ENCODE measurements at regions not wholly inside any gene's neighbourhood (a gene's known extent, or its start where the extent isn't known, plus 50 kb on each side); places are given as distances from the start of the nearest gene placed in this dataset.

DNA sequence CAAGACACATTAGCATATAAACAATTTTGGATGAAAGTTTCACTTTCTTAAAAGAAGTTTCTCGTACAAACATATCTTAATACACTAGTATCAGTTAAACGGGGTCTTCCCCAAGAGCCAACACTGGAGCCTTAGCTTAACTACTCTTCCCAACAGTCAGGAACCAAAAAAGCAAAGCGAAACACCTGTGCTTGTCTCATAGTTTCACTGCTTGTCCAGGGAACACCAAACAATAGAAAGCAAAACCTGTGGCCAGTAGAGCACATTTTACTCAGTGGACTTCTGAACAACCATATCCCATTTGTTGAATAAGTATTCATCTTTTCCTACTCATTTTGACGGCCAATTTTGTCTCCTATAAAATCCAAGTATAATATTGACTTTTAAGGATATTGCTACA, 391.4 kb downstream of the ELAVL2 start:
- in situ Hi-C loops (cut with HindIII; ENCODE audit: low pct_unique_long_range_greater_than_20kb, low sequenced_read_pairs), result no loop called here

DNA sequence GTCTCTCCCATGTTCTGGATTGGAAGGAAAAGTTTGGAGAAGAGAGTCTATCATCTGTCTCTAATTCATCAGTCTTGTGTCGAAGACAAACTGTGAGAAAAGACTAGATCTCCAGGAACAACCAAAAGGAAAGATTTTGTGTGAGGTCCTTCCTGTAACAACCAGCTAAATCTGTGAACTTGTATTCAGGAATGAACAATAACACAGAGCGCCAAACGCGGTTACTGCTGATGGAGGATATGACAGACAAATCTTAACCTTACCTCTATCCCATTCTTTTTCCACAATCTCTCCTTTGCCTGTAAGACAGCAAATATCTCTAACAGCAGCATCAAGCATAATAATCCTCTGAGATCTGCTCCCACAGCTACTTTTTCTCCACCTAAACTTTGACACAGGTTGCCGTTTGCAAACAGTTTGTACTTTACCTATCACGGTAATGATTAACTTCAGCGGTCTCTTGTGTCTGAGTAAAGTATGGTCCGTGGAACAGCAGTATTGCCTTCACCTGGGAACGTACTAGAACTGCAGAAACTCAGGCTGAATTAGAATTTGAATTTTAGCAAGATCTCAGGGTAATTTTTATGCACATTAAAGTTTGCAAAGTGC, 387.6 kb downstream of the ELAVL2 start:
- DNase-seq (ENCODE audit: low read depth), result no peak
- in situ Hi-C loops (cut with HindIII; ENCODE audit: low pct_unique_long_range_greater_than_20kb, low sequenced_read_pairs), result no loop called here

More for the DNA sequence above, 391.4 kb downstream of the ELAVL2 start:
- no peak for DNase-seq (ENCODE audit: low read depth)

DNA sequence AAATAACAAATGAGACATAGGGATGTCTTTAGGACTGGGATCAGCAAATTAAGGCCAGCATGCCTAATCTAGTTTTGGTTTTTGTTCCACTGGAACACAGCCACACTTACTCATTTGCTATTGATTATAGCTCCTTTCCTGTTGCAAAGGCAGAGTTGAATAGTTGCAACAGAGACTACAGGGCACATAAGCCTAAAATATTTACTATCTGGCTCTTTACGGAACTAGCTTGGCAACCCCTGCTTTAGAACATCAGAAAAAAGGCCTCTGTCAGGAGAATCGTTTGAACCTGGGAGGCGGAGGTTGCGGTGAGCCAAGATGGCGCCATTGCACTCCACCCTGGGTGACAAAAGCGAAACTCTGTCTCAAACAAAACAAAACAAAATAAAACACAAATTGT, 384.8 kb downstream of the ELAVL2 start:
- DNase-seq (ENCODE audit: low read depth), result no peak
- in situ Hi-C loops (cut with HindIII; ENCODE audit: low pct_unique_long_range_greater_than_20kb, low sequenced_read_pairs), result no loop called here

DNA sequence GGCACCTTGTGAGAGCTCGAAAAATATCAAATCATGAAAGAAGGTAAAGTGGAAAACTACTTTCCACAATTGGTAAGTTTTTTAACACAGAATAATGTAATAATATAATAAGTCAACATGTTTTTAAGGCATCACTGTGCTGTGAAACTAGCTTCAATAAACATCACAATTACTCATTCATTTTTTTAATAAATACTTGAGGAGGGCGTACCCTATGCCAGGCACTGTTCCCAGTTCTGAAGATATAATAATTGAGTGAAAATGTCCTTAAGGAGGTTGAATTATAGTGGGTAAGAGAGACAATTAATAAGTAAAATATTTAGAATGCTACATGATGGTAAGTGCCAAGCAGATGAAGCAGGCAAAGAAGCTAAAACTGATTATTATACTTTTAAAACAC, 381.4 kb downstream of the ELAVL2 start:
- no peak for DNase-seq (ENCODE audit: low read depth)
- in situ Hi-C loops (cut with HindIII; ENCODE audit: low pct_unique_long_range_greater_than_20kb, low sequenced_read_pairs), result no loop called here

DNA sequence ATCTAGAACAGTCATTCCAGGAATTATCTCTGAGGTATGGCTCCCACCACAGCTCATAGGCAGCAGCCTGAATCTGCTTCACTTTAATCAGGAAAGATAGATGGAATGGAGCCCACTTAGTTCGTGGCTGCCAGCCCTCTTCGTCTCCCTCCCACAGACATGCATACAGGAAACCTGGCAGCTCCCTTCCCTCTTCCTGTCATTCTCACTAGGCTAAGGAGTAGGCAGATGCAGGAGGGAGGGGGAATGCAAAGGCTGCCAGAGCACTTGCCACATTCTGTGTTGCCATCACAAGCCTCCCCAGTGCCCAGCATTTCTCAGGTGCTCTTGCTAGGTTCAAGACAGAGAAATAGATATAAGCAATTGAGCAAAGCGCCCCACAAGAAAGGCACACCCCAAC, 378.9 kb downstream of the ELAVL2 start:
- in situ Hi-C loops (cut with HindIII; ENCODE audit: low pct_unique_long_range_greater_than_20kb, low sequenced_read_pairs), result no loop called here
- no peak for DNase-seq (ENCODE audit: low read depth)

DNA sequence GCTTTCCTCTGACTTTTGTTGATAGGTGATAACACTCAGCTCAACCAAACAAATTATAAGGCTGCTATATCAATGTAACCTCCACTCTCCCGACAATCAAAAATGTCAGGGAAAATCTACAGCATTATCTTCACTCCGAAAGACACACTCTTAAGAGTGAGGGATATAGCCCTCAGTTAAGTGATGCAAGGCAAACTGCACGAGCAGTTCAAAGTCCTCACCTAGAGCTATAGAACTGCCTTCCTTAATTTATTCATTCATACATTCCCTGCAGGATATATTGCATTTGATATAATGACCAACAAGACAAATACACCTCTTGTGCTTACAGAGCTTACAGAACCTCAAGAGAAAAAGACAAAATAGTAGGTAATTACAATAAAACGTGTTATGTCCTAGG, 378.1 kb downstream of the ELAVL2 start:
- in situ Hi-C loops (cut with HindIII; ENCODE audit: low pct_unique_long_range_greater_than_20kb, low sequenced_read_pairs), result no loop called here
- DNase-seq (ENCODE audit: low read depth), result no peak

DNA sequence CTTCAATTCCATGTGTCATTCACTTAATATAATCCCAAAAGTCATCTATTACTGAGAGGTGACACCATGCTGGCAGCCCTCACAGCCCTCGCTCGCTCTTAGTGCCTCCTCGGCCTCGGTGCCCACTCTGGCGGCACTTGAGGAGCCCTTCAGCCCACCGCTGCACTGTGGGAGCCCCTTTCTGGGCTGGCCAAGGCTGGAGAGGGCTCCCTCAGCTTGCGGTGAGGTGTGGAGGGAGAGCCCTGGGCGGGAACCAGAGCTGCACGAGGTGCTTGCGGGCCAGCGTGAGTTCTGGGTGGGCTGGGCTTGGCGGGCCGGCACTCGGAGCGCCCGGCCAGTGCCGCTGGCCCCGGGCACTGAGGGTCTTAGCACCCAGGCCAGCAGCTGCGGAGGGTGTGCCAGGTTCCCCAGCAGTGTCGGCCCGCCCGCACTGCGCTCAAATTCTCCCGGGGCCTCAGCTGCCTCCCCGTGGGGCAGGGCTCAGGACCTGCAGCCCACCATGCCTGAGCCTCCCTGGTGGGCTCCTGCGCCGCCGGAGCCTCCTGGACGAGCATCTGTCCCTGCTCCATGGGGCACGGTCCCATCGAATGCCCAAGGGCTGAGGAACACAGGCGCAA, 374.1 kb downstream of the ELAVL2 start:
- in situ Hi-C loops (cut with HindIII; ENCODE audit: low pct_unique_long_range_greater_than_20kb, low sequenced_read_pairs), result no loop called here
- DNase-seq (ENCODE audit: low read depth), result no peak

DNA sequence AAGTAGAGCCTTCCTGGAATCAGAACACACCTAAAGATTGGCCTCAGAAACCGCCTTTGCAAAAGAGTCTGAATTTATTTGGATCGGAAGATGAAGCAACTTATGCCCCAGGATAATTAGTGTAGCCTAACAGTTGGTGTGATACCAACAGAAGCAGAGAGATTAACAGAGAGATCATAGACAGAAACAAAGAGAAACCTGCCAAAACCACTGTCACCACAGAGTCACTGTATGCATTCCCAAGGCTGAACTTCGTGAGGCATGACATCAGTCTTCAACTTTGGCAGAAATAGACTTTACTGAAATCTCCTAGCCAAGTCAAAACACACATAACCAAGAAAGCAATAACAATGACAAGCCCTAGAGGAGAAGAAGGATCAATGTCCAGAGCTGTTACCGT, 361.8 kb downstream of the ELAVL2 start:
- DNase-seq (ENCODE audit: low read depth), result no peak
- in situ Hi-C loops (cut with HindIII; ENCODE audit: low pct_unique_long_range_greater_than_20kb, low sequenced_read_pairs), result no loop called here

DNA sequence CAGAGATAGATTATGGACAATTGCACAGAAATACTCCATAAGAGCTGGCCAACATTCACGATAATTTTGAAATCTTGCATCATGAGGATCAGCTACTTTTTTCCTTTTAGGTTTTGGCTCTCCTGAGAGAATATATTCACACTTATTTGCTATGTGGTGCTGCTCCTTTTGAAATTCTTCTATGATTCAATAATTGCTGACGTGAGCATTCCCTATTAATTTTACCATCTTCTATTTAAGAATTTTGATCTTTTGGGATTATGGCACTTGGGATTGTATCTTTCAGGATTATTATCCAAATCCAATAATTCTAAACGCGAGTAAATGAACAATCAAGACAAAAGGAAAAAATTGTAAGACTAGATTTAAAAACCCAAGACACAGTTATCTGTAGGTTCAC, 358.8 kb downstream of the ELAVL2 start:
- DNase-seq (ENCODE audit: low read depth), result no peak
- in situ Hi-C loops (cut with HindIII; ENCODE audit: low pct_unique_long_range_greater_than_20kb, low sequenced_read_pairs), result no loop called here

DNA sequence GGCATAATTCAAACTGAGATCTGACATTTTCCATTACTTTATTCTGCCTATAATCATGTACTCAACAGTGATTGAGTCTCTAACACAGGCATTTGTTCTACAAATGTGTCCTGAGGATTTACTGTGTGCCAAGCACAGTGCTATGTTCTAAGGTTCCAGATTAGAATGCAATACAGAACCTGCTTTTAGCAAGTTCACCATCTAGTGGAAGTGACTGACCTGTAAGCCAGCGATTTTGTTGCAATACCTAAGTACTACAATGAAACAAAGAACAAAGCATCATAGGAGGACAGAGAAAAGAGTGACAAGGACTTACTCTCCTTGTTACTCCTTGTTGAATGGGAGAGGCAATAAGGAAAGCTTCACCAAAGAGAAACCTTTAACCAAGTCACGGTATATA, 348.1 kb downstream of the ELAVL2 start:
- DNase-seq (ENCODE audit: low read depth), result no peak
- in situ Hi-C loops (cut with HindIII; ENCODE audit: low pct_unique_long_range_greater_than_20kb, low sequenced_read_pairs), result no loop called here

DNA sequence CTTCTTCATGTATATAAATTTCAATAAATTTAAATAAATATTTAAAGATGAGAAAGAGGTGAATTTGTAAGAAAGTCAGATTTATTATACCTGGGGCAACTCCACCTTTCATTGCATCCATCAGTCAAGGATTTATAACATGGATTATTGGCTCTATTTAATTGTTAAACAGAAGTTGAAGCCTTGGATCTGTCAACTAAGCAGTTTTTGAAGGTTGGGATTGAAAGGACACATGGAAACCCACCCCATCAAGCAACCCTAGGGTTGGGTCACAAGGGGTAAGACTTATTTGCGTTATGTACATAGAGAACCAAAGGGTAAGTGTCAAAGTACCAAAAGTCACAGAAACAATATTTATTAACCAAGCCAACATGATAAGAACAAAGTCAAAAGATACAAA, 342.5 kb downstream of the ELAVL2 start:
- in situ Hi-C loops (cut with HindIII; ENCODE audit: low pct_unique_long_range_greater_than_20kb, low sequenced_read_pairs), result no loop called here
- DNase-seq (ENCODE audit: low read depth), result no peak

DNA sequence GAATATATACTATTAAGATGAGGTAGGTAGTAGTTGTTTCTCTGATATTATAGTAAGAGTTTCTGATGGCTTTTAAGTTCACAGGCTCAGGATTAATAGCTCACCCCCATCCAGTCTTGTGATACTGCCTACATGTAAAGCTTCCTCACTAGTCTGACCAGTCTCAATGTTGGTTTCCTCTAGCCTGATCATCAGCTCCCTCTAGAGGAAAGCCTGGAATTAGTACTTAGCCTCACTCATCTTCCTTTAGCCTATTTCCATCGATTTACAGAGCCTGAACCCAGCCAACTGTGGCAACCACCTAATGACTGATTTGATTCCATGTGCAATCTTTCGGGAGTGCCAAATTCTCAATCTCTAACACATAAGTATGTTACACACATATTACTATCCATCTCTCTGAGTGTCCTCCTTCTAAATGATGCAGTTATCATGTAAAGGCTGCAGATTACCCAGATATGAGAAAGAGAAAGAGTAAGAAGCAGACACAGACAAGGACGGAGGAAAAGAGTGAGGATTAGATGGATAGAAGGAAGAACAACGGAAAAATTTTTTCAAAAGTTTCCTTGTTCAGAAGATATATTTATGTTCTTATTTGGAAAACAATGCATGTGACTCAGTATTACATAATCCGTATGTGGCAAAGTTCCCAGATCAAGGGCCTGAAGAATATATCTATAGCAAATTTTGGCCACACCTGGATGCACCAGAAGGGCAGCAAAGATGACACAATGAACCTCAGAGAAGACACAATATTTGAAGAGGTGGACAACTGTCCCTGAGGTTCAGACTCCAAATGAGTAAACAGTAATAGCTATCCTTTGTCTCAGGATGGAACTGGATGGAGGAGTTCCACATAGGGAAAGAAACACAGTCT, 333.7 kb downstream of the ELAVL2 start:
- peak; percentile 18 for DNase-seq (ENCODE audit: low read depth)
- in situ Hi-C loops (cut with HindIII; ENCODE audit: low pct_unique_long_range_greater_than_20kb, low sequenced_read_pairs), result no loop called here

DNA sequence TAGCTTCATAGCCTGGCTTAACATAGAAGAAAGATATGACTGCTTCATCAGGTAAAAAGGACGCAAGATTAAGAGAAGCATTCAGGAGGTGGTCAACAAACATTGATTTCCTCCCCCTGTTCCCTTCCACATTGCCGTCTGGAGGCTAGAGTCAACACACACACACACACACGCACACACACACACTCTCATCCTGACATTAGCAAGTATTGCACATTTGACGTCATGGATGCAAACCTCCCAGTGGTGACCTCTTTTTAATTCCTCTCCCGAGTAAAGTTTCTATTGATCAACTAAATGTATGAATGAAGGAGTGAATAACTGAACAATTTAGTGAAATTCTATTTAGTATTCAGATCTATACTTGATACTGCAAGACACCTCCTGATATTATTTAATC, 332.8 kb downstream of the ELAVL2 start:
- DNase-seq (ENCODE audit: low read depth), result no peak
- in situ Hi-C loops (cut with HindIII; ENCODE audit: low pct_unique_long_range_greater_than_20kb, low sequenced_read_pairs), result no loop called here

DNA sequence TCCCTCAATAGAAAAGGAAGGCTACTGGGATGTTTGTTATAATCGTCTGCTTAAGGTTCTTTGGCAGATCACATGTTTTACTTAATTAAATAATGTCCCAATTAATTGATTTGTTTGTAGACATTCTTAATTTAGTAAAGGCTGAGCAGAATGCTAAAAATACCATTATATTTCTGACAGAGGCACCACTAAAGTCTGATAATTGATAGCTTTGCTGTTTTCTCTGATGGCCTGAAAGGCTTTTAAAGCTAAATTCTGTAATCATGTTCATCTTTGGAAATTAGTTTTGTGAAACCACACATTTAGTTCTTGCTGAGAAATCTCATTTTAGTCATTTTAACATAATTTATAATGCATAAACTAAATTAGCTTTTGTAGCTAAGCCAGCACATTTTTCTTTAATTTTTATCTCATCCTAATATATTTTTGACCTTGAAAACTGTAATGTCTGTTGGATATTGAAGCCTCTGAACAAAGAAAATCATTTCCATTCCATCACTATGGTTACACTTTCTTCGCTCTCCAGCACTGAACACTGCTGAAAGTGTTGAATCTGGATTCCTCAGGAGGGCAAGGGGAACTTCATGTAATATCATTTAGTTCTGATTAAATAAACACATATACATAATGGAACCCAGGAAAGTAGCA, 329.4 kb downstream of the ELAVL2 start:
- in situ Hi-C loops (cut with HindIII; ENCODE audit: low pct_unique_long_range_greater_than_20kb, low sequenced_read_pairs), result no loop called here
- no peak for DNase-seq (ENCODE audit: low read depth)

DNA sequence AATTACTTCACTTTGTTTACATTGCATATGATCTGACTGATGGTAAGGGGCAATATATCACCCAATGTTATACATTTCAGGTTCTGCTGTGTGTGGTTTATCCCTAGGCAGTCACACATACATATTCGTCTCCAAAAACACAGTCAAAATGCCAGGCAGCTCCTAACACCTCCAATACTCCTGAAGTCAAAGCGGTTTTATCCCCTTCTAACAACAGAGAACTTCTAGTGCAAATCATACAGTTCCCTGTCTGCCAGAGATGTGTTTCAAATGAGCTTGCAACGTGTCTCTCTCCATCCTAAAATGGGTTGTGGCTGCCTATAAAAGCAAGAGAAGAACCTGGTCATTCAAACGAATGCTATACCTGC, 328.9 kb downstream of the ELAVL2 start:
- in situ Hi-C loops (cut with HindIII; ENCODE audit: low pct_unique_long_range_greater_than_20kb, low sequenced_read_pairs), result no loop called here
- DNase-seq (ENCODE audit: low read depth), result no peak

DNA sequence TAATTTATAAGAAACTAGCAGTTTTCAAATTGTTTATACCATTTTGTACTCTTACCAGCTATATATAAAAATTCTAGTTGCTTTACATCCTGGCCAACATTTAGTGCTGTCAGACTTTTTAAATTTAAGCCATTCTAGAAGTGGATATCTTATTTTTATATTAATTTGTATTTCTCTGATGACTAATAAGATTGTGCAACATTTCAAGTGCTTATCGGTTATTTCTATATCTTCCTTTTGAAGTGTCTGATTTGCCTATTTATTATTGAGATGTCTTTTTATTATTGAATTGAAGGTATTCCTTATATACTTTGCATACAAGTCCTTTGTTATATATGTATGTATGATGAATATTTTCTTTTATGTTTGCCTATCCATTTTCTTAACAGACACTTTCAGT, 324.0 kb downstream of the ELAVL2 start:
- in situ Hi-C loops (cut with HindIII; ENCODE audit: low pct_unique_long_range_greater_than_20kb, low sequenced_read_pairs), result no loop called here
- no peak for DNase-seq (ENCODE audit: low read depth)

DNA sequence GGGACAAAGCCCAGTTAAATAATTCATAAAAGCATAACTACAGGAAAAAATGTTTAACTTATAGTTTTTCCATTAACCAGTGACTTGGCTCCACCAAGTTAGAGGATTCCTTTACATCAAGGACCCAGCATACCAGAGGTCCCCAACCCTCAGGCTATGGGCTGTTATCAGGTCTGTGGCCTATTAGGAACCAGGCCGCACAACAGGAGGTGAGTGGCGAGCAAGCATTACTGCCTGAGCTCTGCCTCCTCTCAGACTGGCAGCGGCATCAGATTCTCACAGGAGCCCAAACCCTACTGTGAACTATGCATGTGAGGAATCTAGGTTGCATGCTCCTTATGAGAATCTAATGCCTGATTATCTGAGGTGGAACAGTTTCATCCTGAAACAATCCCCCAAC, 303.1 kb downstream of the ELAVL2 start:
- in situ Hi-C loops (cut with HindIII; ENCODE audit: low pct_unique_long_range_greater_than_20kb, low sequenced_read_pairs), result no loop called here
- no peak for DNase-seq (ENCODE audit: low read depth)

DNA sequence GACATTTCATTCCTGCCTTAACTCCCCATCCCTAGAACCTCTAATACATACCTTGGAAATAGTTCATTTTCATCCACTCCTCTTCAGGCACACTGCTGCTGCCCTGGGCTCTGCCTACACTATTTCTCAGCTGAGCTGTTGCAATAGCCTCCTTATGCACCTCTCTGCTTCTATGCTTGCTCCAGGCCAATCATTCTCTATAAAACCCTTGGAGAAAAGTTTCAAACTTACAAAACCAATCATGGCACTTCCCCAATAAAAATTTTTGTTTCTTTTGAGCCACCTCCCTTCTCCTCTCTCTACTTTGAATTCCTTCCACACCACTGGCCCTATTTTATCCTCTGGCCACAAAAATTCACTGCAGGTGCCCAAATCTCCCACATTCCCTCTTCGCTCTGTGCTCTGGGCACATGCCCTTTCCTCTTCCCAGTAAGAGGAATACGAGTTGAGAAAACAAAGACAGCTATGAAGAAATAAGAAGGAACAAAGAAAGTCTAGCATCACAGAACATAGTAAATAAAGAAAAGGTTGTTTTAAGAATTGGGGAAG, 301.4 kb downstream of the ELAVL2 start:
- no peak for DNase-seq (ENCODE audit: low read depth)
- in situ Hi-C loops (cut with HindIII; ENCODE audit: low pct_unique_long_range_greater_than_20kb, low sequenced_read_pairs), result no loop called here

DNA sequence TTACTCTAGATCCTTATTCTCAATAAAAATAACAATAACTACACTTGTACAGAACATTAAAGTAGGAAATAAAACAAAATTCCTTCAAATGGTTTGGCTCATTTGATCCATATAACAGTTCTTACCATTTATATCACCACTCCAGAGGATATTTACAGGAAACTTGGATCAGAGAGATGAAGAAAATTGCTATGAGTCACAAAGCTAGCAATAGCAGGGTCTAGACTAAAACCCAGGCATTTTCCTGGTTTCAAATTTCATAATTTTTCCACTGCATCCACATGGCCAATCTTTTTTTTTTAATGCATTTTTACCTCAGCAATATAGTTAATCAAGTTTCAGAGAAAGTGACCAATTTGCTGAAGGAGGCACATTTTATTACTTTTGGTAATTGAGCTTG, 299.2 kb downstream of the ELAVL2 start:
- in situ Hi-C loops (cut with HindIII; ENCODE audit: low pct_unique_long_range_greater_than_20kb, low sequenced_read_pairs), result no loop called here
- DNase-seq (ENCODE audit: low read depth), result no peak
